ENCODE measurements at regions not wholly inside any gene's neighbourhood (a gene's known extent, or its start where the extent isn't known, plus 50 kb on each side); places are given as distances from the start of the nearest gene placed in this dataset.

- H2BK5ac ChIP-seq (ENCODE audit: low read depth, low read length, poor library complexity, severe bottlenecking), result no peak overlapping the region
- H2BK15ac ChIP-seq (ENCODE audit: low read depth, low read length), result no peak overlapping the region
- no peaks in the 10 kb centered on the region for H3K27me3 ChIP-seq (ENCODE audit: control insufficient read depth, insufficient read depth, low read length)
- BruUV-seq (replicated peaks), result no TSS peak
- H3K4me3 ChIP-seq (ENCODE audit: insufficient read depth, low read depth, low read length), result no peak overlapping the region
- no peak overlapping the region for H3K4ac ChIP-seq (ENCODE audit: low read depth, low read length)
- no peak overlapping the region for H3K56ac ChIP-seq (ENCODE audit: extremely low read depth, insufficient read depth, low read length)
- H3K18ac ChIP-seq (ENCODE audit: low read depth, low read length), result no peak overlapping the region
- no peak overlapping the region for H3K4me2 ChIP-seq (ENCODE audit: low read depth, low read length)
- H3K9ac ChIP-seq (ENCODE audit: low read depth, low read length), result no peak overlapping the region
- CTCF ChIA-PET, result no interaction called here
- no peak overlapping the region for H3K14ac ChIP-seq (replicated peaks; ENCODE audit: low read depth, low read length)
- no peak overlapping the region for H2AK9ac ChIP-seq (replicated peaks; ENCODE audit: low read depth, low read length, poor library complexity)
- intact Hi-C loops (cut with micrococcal nuclease) (loop anchor here (10.0 kb wide), 1 partner anchor 285 kb away; the partner anchor contains the start of gene BRINP3), in situ Hi-C loops (cut with MboI; ENCODE audit: low sequenced_read_pairs) (no loop called here), dilution Hi-C loops (cut with HindIII; ENCODE audit: low sequenced_read_pairs, unreplicated experiment) (no loop called here)
- no peak overlapping the region for H4K8ac ChIP-seq (ENCODE audit: low read depth in 2 of 2, low read length in 2 of 2)
- H3K4me1 ChIP-seq (ENCODE audit: control insufficient read depth, insufficient read depth, low read length), result no peaks in the 10 kb centered on the region
- no peaks in the 10 kb centered on the region for H3K9me1 ChIP-seq (ENCODE audit: insufficient read depth, low read length)
- no peak overlapping the region for H3K27ac ChIP-seq (ENCODE audit: insufficient read depth, low read length)
- no peak overlapping the region for H4K5ac ChIP-seq (ENCODE audit: low read depth, low read length)
- no peaks in the 10 kb centered on the region for H3K36me3 ChIP-seq (ENCODE audit: control insufficient read depth, insufficient read depth, low read length)
- no peak overlapping the region for H2AK5ac ChIP-seq (ENCODE audit: low read depth, low read length)
- POLR2A ChIA-PET (ENCODE audit: unreplicated experiment), result no interaction called here
- TF ChIP-seq NFE2L2 (IDR thresholded peaks at IDR 0.05; ENCODE audit: low read depth, low read length) (no peak), RCOR1 (IDR thresholded peaks at IDR 0.05; ENCODE audit: insufficient replicate concordance, low read length) (no peak), CTCF (conservative IDR thresholded peaks at IDR 0.05; ENCODE audit: low read depth, low read length) (no peak), POLR2A (IDR thresholded peaks at IDR 0.05; ENCODE audit: low read depth, low read length) (no peak), FOS (IDR thresholded peaks at IDR 0.05; ENCODE audit: low read depth, low read length) (no peak), CHD1 (IDR thresholded peaks at IDR 0.05; ENCODE audit: low read depth, low read length) (no peak), CEBPB (IDR thresholded peaks at IDR 0.05; ENCODE audit: low read depth, low read length) (no peak), SMC3 (IDR thresholded peaks at IDR 0.05; ENCODE audit: low read depth, low read length) (no peak), MXI1 (IDR thresholded peaks at IDR 0.05; ENCODE audit: borderline replicate concordance, low read depth, low read length) (no peak), RFX5 (IDR thresholded peaks at IDR 0.05; ENCODE audit: low read depth, low read length) (no peak), MAFK (IDR thresholded peaks at IDR 0.05; ENCODE audit: low read depth, low read length) (no peak), MAZ (IDR thresholded peaks at IDR 0.05; ENCODE audit: borderline replicate concordance, low read depth, low read length) (no peak), RAD21 (IDR thresholded peaks at IDR 0.05; ENCODE audit: low read length) (no peak)
- TF ChIP-seq, protein P1, sequence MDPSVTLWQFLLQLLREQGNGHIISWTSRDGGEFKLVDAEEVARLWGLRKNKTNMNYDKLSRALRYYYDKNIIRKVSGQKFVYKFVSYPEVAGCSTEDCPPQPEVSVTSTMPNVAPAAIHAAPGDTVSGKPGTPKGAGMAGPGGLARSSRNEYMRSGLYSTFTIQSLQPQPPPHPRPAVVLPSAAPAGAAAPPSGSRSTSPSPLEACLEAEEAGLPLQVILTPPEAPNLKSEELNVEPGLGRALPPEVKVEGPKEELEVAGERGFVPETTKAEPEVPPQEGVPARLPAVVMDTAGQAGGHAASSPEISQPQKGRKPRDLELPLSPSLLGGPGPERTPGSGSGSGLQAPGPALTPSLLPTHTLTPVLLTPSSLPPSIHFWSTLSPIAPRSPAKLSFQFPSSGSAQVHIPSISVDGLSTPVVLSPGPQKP (IDR thresholded peaks at IDR 0.05; ENCODE audit: borderline replicate concordance, low read depth, low read length), result no peak
- no peaks in the 10 kb centered on the region for H3K79me1 ChIP-seq (ENCODE audit: low read depth in 1 of 2, low read length in 2 of 2)
- DNase-seq (no peak), ATAC-seq (ENCODE audit: low read depth) (no peak)
- H2BK120ac ChIP-seq (ENCODE audit: low read depth, low read length), result no peak overlapping the region
- H2AFZ ChIP-seq (replicated peaks; ENCODE audit: low read length, poor library complexity), result no peak overlapping the region
- H4K91ac ChIP-seq (ENCODE audit: insufficient read depth, low read depth, low read length), result no peak overlapping the region
- no peak overlapping the region for H2BK20ac ChIP-seq (ENCODE audit: low read depth, low read length)
- H3K23ac ChIP-seq (ENCODE audit: low read depth, low read length), result no peak overlapping the region
- no peaks in the 10 kb centered on the region for H3K9me3 ChIP-seq (ENCODE audit: control insufficient read depth, insufficient read depth, low read length)
- H4K20me1 ChIP-seq (ENCODE audit: insufficient read depth, low read length), result no peaks in the 10 kb centered on the region
Observed at GRCh38 chr1:190759807-190760206, 282.1 kb upstream of the BRINP3 start.

Data from IMR-90 (cell line).